HL-60 (cell line): ENCODE measurements at regions not wholly inside any gene's neighbourhood (a gene's known extent, or its start where the extent isn't known, plus 50 kb on each side); places are given as distances from the start of the nearest gene placed in this dataset.
"Not testable (repeated sequence)": the region's sequence is repeated elsewhere in the genome, so short reads cannot be mapped to it uniquely, and the experiment has no call there.

Experiments used
- CTCF ChIP-seq: IDR thresholded peaks from one replicate; pipeline ENCODE4 v1.5.1; 2011; ENCODE audit warnings: low read length, control low read depth, inconsistent platforms; ENCODE audit not compliant: insufficient read depth
- GABPA ChIP-seq: IDR thresholded peaks from 2 replicates; pipeline ENCODE4 v1.6.1; 2012; ENCODE audit warnings: low read depth

- not testable (repeated sequence) for TF ChIP-seq GABPA, CTCF
These were observed 979.1 kb upstream of the COX7C start for GRCh38 chr5:85638495-85639125.
